HG02852 (cell line): ENCODE measurements at regions not wholly inside any gene's neighbourhood (a gene's known extent, or its start where the extent isn't known, plus 50 kb on each side); places are given as distances from the start of the nearest gene placed in this dataset.

Experiments used
- ATAC-seq: cut with Tn5 transposase; IDR thresholded peaks from one replicate; pipeline ENCODE4 v1.9.1; 2021; ENCODE audit warnings: mild to moderate bottlenecking, moderate library complexity; ENCODE audit not compliant: unreplicated experiment

DNA sequence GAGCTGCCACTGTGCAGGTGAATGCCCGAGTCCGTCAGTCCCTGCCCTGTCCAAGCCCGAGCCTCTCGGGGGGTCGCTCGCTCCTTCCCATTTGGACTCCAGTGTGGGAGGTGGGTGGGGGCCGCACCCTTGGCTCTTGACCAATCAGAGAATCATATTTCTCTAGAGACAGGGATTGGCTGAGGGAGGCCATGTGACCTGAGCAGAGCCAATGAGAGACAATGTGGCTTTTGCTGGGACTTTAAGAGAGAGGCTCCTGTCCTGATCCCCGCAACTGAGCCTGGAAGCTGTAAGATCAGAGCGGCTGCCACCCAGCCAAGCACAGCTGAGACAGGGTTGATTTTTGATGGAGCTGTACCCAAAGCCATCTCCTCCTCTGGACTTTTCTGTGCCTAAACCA lies 199.3 kb downstream of the TFAP2C start:
- no peak for ATAC-seq

DNA sequence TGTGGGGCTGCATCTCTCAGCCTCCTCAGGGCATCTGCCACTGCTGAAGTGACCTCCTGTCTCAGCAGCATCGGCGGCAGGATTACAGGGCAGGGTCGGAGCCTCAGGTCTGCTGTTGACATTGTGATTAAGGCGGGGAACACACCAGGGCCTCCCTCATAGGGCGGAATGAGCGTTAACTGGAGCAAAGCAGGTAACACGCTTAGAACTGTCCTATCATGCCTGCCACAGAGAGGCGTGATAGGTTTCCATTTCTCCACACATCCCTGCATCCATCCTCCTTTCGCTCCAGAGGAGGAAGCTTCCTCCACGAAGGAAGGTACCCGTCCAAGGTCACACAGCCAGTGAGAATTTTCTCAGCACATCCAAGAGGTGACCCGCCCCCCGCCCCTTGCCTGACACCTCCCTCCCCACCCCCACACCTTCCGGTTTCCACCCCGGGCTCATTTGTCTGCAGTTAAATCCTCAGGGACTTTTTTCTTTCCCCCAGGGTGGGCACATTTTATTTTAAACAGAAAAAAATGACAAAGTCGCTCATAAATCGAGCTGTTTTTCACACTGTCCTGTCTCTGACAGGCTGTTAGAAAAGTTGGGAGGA lies 200.8 kb downstream of the TFAP2C start:
- ATAC-seq = no peak

DNA sequence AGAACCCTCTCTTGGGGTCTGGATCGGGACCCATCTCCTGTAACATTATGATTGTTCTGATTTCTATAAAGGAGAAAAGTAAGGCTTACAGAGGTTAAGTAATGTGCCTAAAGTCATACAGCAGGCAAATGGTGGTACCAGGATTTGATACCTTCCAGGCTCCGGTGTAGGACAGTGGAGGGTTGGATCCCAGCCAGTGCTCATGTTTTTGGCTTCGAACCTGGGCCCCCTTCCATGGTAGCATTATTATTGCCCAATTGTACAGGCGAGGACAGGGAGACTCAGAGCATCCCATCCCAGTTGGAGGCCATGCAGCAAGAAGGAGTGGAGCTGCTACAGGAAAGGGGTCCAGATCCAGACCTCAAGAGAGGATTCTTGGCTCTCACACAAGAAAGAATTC lies 202.7 kb downstream of the TFAP2C start:
- ATAC-seq = no peak

DNA sequence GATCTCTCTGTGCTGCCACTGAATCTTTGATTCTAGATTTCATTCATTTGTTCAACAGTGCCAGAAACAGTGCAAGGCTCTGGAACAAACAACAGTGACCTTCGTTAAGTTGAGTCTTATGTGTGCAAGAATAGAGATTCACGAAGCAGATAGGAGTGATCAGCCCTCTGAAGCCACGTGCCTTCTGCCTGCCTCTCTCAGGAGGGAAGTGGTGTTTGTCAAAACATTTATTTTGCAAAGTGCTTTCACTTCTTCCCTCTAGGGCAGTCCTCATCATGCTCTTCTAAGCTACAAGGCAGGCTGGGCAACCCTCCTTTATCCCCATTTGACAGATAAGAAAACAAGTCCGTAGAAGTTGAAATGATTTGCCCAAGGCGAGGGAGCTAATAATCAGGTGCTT lies 204.3 kb downstream of the TFAP2C start:
- ATAC-seq = no peak

DNA sequence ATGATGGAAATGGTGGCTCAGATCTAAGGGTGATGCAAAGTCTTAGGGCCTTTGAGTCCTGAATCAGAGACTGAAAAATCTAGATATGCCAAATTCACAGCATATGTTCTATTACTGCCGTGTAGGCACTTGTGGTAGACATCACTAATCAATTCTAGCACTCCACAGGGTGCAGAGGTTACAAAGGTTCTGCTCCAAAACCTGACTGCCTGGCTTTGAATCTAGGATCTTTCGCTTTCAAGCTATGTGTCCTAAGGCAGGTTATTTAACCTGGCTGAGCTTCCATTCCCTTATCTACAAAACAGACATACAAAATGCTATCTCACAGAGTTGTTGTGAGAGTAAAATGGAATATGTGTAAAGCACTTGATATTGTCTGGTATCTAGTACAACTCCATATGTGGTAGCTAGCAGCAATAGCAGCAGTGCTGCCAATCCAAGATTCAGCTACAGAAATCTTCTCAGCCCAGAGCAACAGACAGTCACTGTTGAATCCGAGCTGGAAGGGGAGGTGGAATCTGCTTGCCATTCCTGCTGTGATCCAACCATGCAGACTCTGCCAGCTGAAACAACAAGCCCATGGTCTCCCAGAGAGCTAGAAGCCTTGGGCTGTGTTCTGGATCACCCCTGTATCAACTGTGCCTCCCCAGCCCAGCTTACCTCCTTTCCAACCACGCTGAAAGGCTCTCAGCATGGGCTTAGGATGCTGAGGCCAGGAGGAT lies 206.9 kb downstream of the TFAP2C start:
- no peak for ATAC-seq

DNA sequence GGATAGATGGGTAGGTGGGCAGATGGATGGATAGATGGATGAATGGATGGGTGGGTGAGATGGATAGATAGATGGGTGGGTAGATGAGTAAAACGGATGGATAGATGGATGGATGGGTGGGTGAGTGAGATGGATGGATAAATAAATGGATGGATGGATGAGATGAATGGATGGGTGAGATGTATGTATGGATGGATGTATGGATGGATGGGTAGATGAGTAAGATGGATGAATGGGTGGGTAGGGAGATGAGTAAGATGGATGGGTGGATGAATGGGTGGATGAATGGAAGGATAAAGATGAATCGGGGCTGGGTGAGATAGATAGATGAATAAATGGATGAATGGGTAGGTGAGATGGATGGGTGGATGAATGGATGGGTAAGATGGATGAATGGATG lies 210.1 kb downstream of the TFAP2C start:
- no peak for ATAC-seq

DNA sequence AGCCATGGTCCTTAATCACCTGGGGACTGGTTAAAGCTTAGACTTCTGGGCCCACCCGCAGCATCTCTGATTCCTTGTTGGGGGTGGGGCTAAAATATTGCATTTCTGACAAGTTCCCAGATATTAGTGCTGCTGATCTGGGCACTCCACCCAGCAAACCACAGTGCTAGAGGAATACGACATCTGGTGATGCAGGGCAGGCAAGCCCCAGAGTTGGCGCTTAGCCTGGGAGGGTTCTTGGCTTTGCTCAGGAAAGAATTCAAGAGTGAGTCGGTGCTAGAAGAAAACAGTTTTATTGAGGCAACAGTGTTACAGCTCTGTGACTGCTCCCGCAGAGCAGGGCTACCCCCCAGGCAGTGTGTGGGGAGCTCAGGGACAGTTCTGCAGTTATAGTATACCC lies 210.7 kb downstream of the TFAP2C start:
- no peak for ATAC-seq

DNA sequence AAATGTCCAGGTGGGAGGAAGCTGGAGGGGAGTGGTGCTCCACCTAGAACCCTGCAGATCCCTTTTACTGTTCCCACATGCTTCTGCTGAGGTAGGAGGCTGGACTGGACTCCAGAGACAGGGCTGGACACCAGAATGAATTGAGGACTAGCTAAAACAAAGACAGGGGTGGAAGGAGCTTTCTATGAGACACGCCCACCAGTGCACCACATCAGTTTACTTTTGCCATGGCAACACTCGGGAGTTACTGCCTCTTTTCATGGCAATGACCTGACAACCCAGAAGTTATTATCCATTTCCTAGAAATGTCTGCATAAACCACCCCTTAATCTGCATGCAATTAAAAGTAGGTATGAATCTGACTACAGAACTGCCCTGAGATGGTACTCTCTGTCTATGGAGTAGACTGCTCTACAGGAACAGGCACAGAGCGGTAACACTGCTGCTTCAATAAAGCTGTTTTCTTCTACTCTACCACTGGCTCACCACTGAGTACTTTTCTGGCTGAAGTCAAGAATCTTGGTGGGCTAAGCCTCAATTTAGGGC lies 211.7 kb downstream of the TFAP2C start:
- ATAC-seq = no peak

DNA sequence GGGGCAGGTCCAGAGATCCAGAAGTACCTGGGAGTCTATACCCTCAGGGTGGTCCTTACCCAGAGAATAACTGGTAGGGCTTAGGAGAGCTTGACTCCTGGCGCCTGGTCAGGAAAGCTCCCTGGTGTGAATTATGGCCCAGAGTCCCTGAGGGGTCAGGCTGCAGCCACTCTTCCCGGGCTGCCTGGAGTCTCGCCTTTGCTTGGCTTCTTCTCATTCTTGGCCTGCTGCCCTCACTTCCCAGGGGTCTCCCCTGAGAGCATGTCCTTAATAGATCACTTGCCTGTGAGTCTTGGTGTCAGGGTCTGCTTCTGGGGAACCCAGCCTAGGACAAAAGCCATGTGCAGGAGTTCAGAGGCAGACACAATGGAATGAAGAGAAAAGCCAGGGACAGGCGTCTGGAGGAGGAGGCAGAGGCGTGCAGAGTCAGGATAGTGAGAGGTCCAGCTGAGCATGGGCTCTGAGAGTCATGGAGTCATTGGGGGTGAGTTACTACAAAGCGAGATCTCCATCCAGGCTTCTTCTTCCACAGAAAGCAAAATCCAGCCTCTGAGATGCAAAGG lies 212.3 kb downstream of the TFAP2C start:
- ATAC-seq = no peak

DNA sequence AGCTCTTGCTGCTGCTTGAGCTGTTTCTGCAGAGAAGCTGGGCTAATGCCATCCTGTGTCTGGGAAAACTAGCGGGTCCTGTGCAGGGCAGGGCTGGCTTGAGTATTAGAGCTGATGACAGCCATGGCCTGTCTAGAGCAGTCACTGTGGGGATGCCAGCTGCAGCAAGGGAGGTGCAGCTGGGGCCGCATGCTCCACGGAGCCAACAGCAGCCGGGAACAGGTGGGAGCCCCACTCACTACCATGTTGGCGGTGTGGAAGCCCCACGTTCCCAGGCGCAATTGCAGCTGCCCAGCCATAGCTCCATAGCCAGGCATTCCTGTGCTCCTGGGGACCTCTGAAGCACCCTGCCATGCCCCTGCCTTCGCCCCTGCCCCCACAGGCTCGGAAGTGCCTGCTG lies 212.9 kb downstream of the TFAP2C start:
- ATAC-seq = no peak

DNA sequence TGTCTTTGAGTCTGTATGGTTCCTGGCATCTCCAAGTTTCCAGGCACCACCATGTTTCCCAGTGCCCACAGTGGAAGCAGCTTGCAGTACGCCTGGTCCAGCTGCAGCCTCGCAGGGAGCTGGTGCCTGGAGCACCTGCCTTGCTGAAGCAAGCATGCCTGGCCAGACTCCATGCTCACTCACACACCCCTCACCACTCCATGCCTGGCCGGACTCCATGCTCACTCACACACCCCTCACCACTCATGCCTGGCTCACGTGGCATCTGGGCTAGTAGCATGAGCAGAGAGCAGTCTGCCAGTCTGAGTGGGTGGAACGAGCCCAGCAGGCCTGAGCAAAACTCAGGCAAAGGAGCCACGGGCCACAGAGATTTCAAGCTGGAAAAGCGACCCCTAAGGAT lies 214.3 kb downstream of the TFAP2C start:
- no peak for ATAC-seq

DNA sequence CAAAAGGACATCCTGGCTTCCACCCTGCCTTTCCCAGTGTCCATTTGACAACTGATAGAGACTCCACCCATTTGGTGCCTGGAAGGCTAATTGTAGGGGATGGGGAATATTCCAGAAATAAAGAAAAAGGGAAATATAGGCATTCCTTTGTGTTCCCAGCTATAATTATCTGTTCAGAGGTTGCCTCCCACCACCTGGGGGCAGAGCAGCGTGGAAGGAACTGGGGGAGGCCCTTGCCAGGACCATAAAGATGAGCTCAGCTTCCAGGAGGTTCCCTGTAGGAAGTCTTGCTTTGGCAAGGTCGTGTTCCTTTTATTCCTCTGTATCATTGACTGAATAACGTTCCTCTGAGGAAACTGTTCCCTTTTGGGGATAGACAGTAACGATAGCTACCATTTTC lies 214.7 kb downstream of the TFAP2C start:
- no peak for ATAC-seq

DNA sequence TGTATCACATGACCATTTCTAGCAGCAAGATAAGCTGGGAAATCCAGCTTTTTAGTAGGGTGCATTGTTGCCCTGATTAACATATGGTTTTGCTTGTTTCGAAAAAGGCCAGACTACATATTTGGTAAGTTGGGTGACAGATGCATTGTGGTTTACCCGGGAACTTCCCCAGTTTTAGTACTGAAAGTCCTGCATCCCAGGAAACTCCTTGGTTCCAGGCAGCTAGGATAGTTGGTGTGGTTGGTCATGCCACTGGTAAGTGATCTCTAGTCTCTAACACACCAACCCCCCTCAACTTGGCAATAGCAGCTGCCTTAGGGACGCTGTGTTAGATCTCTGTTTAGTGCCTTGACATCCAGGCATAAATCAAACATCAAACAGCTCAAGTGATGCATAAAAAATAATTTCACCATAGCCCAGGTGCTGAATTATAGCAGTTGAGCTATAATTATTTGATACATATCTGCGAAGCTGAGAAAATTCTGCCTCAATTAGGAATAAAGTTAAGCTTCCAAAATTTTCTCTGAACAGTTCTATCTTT lies 216.5 kb downstream of the TFAP2C start:
- ATAC-seq = no peak

DNA sequence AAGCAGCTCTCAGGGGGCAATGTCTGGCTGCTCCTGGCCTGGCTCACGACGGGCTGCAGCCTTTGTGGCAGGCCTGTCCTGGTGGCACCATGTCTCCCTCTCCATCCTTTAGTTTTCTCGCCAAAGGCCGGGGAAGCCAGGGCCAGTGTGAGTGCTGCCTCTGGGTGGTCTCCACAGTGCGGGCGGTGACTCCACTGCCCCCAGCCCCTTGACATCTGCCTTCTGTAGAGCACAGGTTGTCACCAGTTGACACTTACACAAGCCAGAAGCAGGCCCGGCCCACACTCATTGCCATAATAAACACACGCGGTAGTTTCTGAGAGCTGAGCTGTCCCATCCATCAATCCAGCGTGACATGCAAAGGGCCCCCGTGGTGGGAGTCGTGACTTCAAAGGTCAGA lies 219.5 kb downstream of the TFAP2C start:
- no peak for ATAC-seq

DNA sequence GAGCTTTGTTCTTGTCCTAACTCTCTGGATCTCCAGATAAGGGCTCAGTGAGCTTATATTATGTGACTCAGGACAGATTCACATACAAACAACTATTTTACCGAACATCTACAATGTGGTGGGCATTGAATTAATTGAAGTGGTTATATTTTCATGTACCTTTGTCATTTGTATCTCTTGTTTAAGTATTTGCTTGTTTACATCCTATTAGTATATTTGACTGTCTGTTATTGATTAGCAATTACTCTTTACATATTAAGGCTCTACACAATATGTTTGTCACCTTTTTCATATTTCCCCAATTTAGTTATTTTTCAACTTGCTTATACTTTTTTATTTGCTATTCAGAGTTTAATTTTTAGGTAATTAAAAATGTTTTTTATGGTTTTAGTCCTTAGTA lies 222.4 kb downstream of the TFAP2C start:
- no peak for ATAC-seq

DNA sequence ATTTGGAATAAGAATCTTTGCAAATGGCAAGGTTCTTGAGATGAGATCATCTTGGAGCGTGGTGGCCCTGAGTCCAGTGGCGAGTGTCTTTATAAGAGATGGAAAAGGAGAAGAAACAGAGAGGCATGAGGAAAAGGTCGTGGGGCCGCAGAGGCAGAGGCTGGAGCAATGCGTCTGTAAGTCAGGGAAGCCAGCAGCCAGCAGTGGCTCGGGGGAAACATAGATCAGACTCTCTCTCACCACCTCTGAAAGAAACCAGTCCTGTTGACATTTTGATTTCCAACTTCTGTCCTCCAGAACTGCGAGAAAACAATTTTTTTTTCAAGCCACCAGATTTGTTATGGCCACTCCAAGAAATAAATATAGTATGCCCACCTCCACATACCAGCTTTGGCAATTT lies 226.6 kb downstream of the TFAP2C start:
- no peak for ATAC-seq

DNA sequence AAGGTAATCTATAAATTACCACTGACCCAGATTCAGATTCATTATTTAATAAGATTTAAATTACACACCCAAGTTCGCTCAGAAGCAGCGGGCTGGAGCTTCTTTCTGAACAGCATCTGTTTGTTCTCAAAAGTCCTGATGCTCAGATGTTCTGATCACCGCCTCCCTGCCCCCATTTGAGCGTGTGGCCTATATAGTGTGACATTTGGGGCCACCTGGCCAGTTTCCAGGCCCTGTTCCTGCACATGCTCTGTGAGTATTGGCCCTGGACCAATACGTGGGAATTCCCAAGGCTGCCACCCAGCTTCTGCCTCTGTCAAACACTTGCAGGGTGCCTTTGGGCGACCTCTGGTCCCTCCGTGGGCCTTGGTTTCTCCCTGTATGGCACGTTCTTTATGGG lies 228.8 kb downstream of the TFAP2C start:
- no peak for ATAC-seq

DNA sequence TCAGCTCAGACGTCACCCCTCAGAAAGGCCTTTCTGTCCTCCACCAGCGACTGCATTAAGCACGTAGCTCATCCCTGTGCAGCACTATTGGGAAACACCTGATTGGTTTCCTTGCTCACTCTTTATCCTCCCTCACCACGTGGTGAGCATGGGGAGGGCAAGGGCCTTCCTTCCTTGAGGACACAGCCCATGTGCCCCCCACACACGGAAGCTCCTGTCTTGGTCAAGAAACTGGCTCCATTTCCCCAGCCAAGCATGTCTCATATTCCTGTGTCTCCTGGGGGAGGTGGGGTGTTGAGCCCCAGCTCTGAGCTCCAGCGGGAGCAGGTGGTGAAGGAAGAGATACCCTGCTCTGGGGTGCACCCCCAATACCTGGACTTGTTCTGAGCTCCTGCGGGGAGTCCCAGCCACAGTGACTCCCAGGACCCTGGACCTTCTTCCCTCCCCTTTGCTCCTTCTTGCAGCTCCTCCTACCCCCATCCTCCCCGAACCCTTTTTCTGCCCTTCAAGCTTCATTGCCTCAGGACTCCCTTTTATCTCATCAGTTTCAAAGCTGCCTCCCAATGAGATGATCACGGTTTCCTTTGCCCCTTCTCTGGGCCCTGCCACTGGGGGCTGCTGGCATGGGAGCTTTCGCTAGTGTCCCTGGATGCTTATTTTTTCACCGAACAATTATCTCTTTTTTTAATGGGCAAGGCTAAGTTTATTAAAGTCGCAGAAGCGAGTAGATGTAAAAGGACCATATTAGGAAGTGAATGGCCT lies 230.1 kb downstream of the TFAP2C start:
- ATAC-seq = no peak

DNA sequence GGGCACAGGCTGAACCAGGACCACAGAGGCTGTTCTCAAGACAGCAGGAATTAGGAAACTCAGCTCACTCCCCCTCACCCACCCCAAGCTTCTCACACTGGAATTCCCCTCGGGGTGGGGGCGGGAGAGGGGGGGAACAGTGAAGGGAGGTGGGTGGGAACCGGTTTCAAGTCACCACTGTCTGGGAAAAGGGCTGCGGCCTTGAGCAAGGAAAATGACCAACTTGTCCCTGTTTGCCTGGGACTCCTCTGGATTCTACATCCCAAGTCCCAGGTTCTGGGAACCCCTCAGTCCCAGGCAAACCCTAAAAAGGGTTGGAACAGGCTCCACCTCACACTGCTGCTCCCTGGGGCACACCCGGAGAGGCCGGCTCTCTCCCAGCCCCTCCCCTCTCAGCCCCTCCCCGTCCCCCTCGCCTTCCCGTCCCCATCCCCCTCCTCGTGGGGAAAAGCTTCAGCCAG lies 230.7 kb downstream of the TFAP2C start:
- ATAC-seq = no peak

DNA sequence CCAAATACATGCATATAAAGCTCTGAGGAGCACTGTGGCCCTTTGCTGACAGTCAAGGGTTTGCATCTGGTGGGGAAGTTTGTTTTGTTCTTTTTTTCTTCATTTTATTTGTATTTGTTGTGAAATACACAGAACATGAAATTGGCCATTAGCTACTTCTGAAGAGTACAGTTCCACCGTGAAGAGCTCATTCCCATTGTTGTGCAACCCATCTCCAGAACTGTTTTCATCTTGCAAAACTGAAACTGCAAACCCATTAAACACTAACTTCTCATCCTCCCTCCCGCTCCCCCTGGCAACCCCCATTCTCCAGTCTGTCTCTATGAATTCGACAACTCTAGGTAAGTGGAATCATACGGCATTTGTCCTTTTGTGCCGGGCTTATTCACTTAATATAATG lies 231.3 kb downstream of the TFAP2C start:
- no peak for ATAC-seq

DNA sequence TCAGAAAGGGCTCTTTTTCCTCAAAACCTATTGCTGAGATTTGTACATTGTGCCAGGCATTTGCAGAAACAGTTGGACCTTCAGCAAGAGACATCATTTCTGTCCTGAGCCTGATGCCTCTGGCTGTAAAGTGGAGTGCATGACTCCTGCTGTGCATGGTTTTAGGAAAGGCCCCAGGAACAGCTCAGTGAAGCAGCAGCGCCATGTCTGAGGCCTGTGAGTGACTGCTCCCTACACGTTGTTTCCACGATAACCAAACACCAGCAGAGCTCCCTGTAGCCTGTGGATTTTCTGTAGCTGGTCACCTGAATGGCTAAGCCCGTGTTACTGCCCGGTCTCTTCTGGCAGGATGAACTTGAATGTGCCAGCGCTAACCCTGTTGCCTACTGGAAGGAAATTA lies 232.5 kb downstream of the TFAP2C start:
- no peak for ATAC-seq
